ENCODE measurements at regions not wholly inside any gene's neighbourhood (a gene's known extent, or its start where the extent isn't known, plus 50 kb on each side); places are given as distances from the start of the nearest gene placed in this dataset.

- Histone ChIP-seq H3K4me3 (ENCODE audit: low read length) (no peak overlapping the region), H3K27ac (ENCODE audit: low read length) (peak overlapping the region; percentile 68), H3K36me3 (ENCODE audit: control insufficient read depth, insufficient read depth, low read length) (no peaks in the 10 kb centered on the region), H3K27me3 (ENCODE audit: control insufficient read depth, insufficient read depth, low read length) (no peaks in the 10 kb centered on the region), H3K4me1 (ENCODE audit: control insufficient read depth, insufficient read depth, low read length) (peaks cover 18% of the 10 kb centered on the region), H3K9me3 (replicated peaks; ENCODE audit: control insufficient read depth, low read depth, low read length) (no peaks in the 10 kb centered on the region)
- WGBS (ENCODE audit: insufficient coverage) = 80% methylated on average over 3 of the region's 5 CpGs
- DNase-seq = no peak
Observed at GRCh38 chr2:219830353-219830738, 202.9 kb downstream of the SLC4A3 start.

GRCh38 chr2:219831957-219832356 lies 204.5 kb downstream of the SLC4A3 start:
- DNase-seq = no peak
- Histone ChIP-seq H3K27ac (ENCODE audit: low read length) (no peak overlapping the region), H3K4me1 (ENCODE audit: control insufficient read depth, insufficient read depth, low read length) (peaks cover 17% of the 10 kb centered on the region), H3K27me3 (ENCODE audit: control insufficient read depth, insufficient read depth, low read length) (no peaks in the 10 kb centered on the region), H3K36me3 (ENCODE audit: control insufficient read depth, insufficient read depth, low read length) (no peaks in the 10 kb centered on the region), H3K4me3 (ENCODE audit: low read length) (no peak overlapping the region), H3K9me3 (replicated peaks; ENCODE audit: control insufficient read depth, low read depth, low read length) (no peaks in the 10 kb centered on the region)
- whole genome bisulfite sequencing (ENCODE audit: insufficient coverage) = 73% methylated on average over 2 of the region's 2 CpGs

GRCh38 chr2:219832904-219833303 lies 205.5 kb downstream of the SLC4A3 start:
- H3K4me3 ChIP-seq (ENCODE audit: low read length) = no peak overlapping the region

GRCh38 chr2:219835493-219835892 lies 208.1 kb downstream of the SLC4A3 start:
- H3K27me3 ChIP-seq (ENCODE audit: control insufficient read depth, insufficient read depth, low read length) = no peaks in the 10 kb centered on the region
- WGBS (ENCODE audit: insufficient coverage) = 90% methylated on average over 2 of the region's 3 CpGs

More at GRCh38 chr2:219832904-219833303, 205.5 kb downstream of the SLC4A3 start:
- Histone ChIP-seq H3K9me3 (replicated peaks; ENCODE audit: control insufficient read depth, low read depth, low read length) (no peaks in the 10 kb centered on the region), H3K27ac (ENCODE audit: low read length) (no peak overlapping the region), H3K4me1 (ENCODE audit: control insufficient read depth, insufficient read depth, low read length) (peaks cover 17% of the 10 kb centered on the region), H3K36me3 (ENCODE audit: control insufficient read depth, insufficient read depth, low read length) (no peaks in the 10 kb centered on the region), H3K27me3 (ENCODE audit: control insufficient read depth, insufficient read depth, low read length) (no peaks in the 10 kb centered on the region)
- no peak for DNase-seq
- 100% methylated on average over 1 of the region's 1 CpG for WGBS (ENCODE audit: insufficient coverage)

GRCh38 chr2:219836647-219837177 lies 209.3 kb downstream of the SLC4A3 start:
- Histone ChIP-seq H3K9me3 (replicated peaks; ENCODE audit: control insufficient read depth, low read depth, low read length) (no peaks in the 10 kb centered on the region), H3K4me1 (ENCODE audit: control insufficient read depth, insufficient read depth, low read length) (no peaks in the 10 kb centered on the region), H3K4me3 (ENCODE audit: low read length) (no peak overlapping the region), H3K27me3 (ENCODE audit: control insufficient read depth, insufficient read depth, low read length) (no peaks in the 10 kb centered on the region), H3K27ac (ENCODE audit: low read length) (no peak overlapping the region), H3K36me3 (ENCODE audit: control insufficient read depth, insufficient read depth, low read length) (no peaks in the 10 kb centered on the region)
- DNase-seq = peak; percentile 68
- 57% methylated on average over 1 of the region's 4 CpGs for WGBS (ENCODE audit: insufficient coverage)

More at GRCh38 chr2:219835493-219835892, 208.1 kb downstream of the SLC4A3 start:
- no peaks in the 10 kb centered on the region for H3K9me3 ChIP-seq (replicated peaks; ENCODE audit: control insufficient read depth, low read depth, low read length)
- peaks cover 8% of the 10 kb centered on the region for H3K4me1 ChIP-seq (ENCODE audit: control insufficient read depth, insufficient read depth, low read length)
- no peak for DNase-seq
- no peaks in the 10 kb centered on the region for H3K36me3 ChIP-seq (ENCODE audit: control insufficient read depth, insufficient read depth, low read length)
- H3K27ac ChIP-seq (ENCODE audit: low read length) = no peak overlapping the region
- H3K4me3 ChIP-seq (ENCODE audit: low read length) = no peak overlapping the region

GRCh38 chr2:219844401-219845091 lies 217.1 kb downstream of the SLC4A3 start:
- Histone ChIP-seq H3K4me3 (ENCODE audit: low read length) (no peak overlapping the region), H3K27me3 (ENCODE audit: control insufficient read depth, insufficient read depth, low read length) (no peaks in the 10 kb centered on the region), H3K4me1 (ENCODE audit: control insufficient read depth, insufficient read depth, low read length) (no peaks in the 10 kb centered on the region), H3K36me3 (ENCODE audit: control insufficient read depth, insufficient read depth, low read length) (no peaks in the 10 kb centered on the region), H3K27ac (ENCODE audit: low read length) (no peak overlapping the region), H3K9me3 (replicated peaks; ENCODE audit: control insufficient read depth, low read depth, low read length) (no peaks in the 10 kb centered on the region)
- 44% methylated on average over 3 of the region's 7 CpGs for WGBS (ENCODE audit: insufficient coverage)
- DNase-seq = peak; percentile 23

- Histone ChIP-seq H3K9me3 (replicated peaks; ENCODE audit: control insufficient read depth, low read depth, low read length) (no peaks in the 10 kb centered on the region), H3K4me1 (ENCODE audit: control insufficient read depth, insufficient read depth, low read length) (peaks cover 8% of the 10 kb centered on the region), H3K36me3 (ENCODE audit: control insufficient read depth, insufficient read depth, low read length) (no peaks in the 10 kb centered on the region), H3K27ac (ENCODE audit: low read length) (no peak overlapping the region), H3K27me3 (ENCODE audit: control insufficient read depth, insufficient read depth, low read length) (peaks cover 4% of the 10 kb centered on the region), H3K4me3 (ENCODE audit: low read length) (no peak overlapping the region)
- 43% methylated on average over 1 of the region's 3 CpGs for WGBS (ENCODE audit: insufficient coverage)
- DNase-seq = no peak
Observed at GRCh38 chr2:219848882-219849281, 221.5 kb downstream of the SLC4A3 start.

GRCh38 chr2:219851169-219851568 lies 223.7 kb downstream of the SLC4A3 start:
- H3K4me1 ChIP-seq (ENCODE audit: control insufficient read depth, insufficient read depth, low read length) = peaks cover 8% of the 10 kb centered on the region
- no peaks in the 10 kb centered on the region for H3K36me3 ChIP-seq (ENCODE audit: control insufficient read depth, insufficient read depth, low read length)
- no peak for DNase-seq
- H3K4me3 ChIP-seq (ENCODE audit: low read length) = no peak overlapping the region
- H3K27ac ChIP-seq (ENCODE audit: low read length) = no peak overlapping the region
- H3K9me3 ChIP-seq (replicated peaks; ENCODE audit: control insufficient read depth, low read depth, low read length) = no peaks in the 10 kb centered on the region
- H3K27me3 ChIP-seq (ENCODE audit: control insufficient read depth, insufficient read depth, low read length) = peaks cover 4% of the 10 kb centered on the region
- WGBS (ENCODE audit: insufficient coverage) = no CpG with 5 or more reads among the region's 6 CpGs

- WGBS (ENCODE audit: insufficient coverage) = 13% methylated on average over 14 of the region's 22 CpGs
- peaks cover 4% of the 10 kb centered on the region for H3K27me3 ChIP-seq (ENCODE audit: control insufficient read depth, insufficient read depth, low read length)
- DNase-seq = peak; percentile 27
- H3K4me3 ChIP-seq (ENCODE audit: low read length) = no peak overlapping the region
- H3K27ac ChIP-seq (ENCODE audit: low read length) = no peak overlapping the region
- H3K9me3 ChIP-seq (replicated peaks; ENCODE audit: control insufficient read depth, low read depth, low read length) = no peaks in the 10 kb centered on the region
- peaks cover 8% of the 10 kb centered on the region for H3K4me1 ChIP-seq (ENCODE audit: control insufficient read depth, insufficient read depth, low read length)
- no peaks in the 10 kb centered on the region for H3K36me3 ChIP-seq (ENCODE audit: control insufficient read depth, insufficient read depth, low read length)
Observed at GRCh38 chr2:219851801-219852481, 224.5 kb downstream of the SLC4A3 start.

GRCh38 chr2:219852626-219853025 lies 225.2 kb downstream of the SLC4A3 start:
- 65% methylated on average over 9 of the region's 12 CpGs for WGBS (ENCODE audit: insufficient coverage)

More at GRCh38 chr2:219852626-219853025, 225.2 kb downstream of the SLC4A3 start:
- Histone ChIP-seq H3K27me3 (ENCODE audit: control insufficient read depth, insufficient read depth, low read length) (peaks cover 4% of the 10 kb centered on the region), H3K4me3 (ENCODE audit: low read length) (no peak overlapping the region), H3K4me1 (ENCODE audit: control insufficient read depth, insufficient read depth, low read length) (peaks cover 8% of the 10 kb centered on the region), H3K27ac (ENCODE audit: low read length) (no peak overlapping the region), H3K9me3 (replicated peaks; ENCODE audit: control insufficient read depth, low read depth, low read length) (no peaks in the 10 kb centered on the region), H3K36me3 (ENCODE audit: control insufficient read depth, insufficient read depth, low read length) (no peaks in the 10 kb centered on the region)
- DNase-seq = peak; percentile 13

All from muscle of leg (tissue), 3 donors.